ENCODE measurements at regions not wholly inside any gene's neighbourhood (a gene's known extent, or its start where the extent isn't known, plus 50 kb on each side); places are given as distances from the start of the nearest gene placed in this dataset.

- H2BK120ac ChIP-seq (replicated peaks; ENCODE audit: low read depth, low read length) = no peak overlapping the region
- H3K4me2 ChIP-seq (ENCODE audit: insufficient read depth in 1 of 2, low read depth in 2 of 2, low read length in 2 of 2) = no peak overlapping the region
- no peak overlapping the region for H3K27ac ChIP-seq (ENCODE audit: low read depth, low read length)
- H3K14ac ChIP-seq (ENCODE audit: insufficient read length) = no peak overlapping the region
- H4K8ac ChIP-seq (ENCODE audit: extremely low read depth, insufficient read depth, low read length) = no peak overlapping the region
- H2BK20ac ChIP-seq (ENCODE audit: low read length) = no peak overlapping the region
- H2AFZ ChIP-seq (ENCODE audit: low read length) = 0 out of 2 replicates have a peak overlapping the region, but pooled peaks have one; percentile 33
- 94% methylated on average over 6 of the region's 6 CpGs; no CpG with 5 or more reads in 1 of the 2 experiments for WGBS, 2 experiments (ENCODE audit: extremely low coverage in 1 of 2, insufficient coverage in 1 of 2, insufficient read length in 1 of 2, insufficient replicate concordance in 2 of 2, low coverage in 1 of 2, low lambda C conversion rate in 2 of 2, missing lambda C conversion rate in 1 of 2)
- H2BK15ac ChIP-seq (ENCODE audit: low read length) = no peak overlapping the region
- H3K4ac ChIP-seq (replicated peaks; ENCODE audit: insufficient read length, low read depth, low read length) = no peak overlapping the region
- H3K23me2 ChIP-seq (ENCODE audit: low read depth, low read length) = no peaks in the 10 kb centered on the region
- no peaks in the 10 kb centered on the region for H4K20me1 ChIP-seq (replicated peaks in 1 of 2; ENCODE audit: control insufficient read depth in 1 of 2, insufficient read depth in 2 of 2, low read length in 2 of 2)
- FAIRE-seq = no peak
- no peak overlapping the region for H3K23ac ChIP-seq (ENCODE audit: insufficient read length)
- no peak overlapping the region for H2BK5ac ChIP-seq (ENCODE audit: low read depth, low read length)
- H2AK5ac ChIP-seq (ENCODE audit: low read depth, low read length) = no peak overlapping the region
- no peak overlapping the region for H4K5ac ChIP-seq (ENCODE audit: insufficient read length, low read depth, low read length)
- no peak overlapping the region for H2BK12ac ChIP-seq (ENCODE audit: low read depth, low read length)
- H3K9ac ChIP-seq (replicated peaks in 1 of 4; ENCODE audit: extremely low read depth in 1 of 4, low read depth in 3 of 4, low read length in 3 of 4) = no peak overlapping the region
- ChIA-PET CTCF (ENCODE audit: partially characterized antibody) (interaction anchor here (0.6 kb wide), 1 partner anchor 380 kb away, joined by 3 read pairs; no protein-coding TSS in a partner anchor), POLR2A (ENCODE audit: partially characterized antibody) (no interaction called here)
- H3K4me3 ChIP-seq (ENCODE audit: extremely low read depth in 1 of 4, insufficient read depth in 2 of 4, low read depth in 3 of 4, low read length in 4 of 4) = no peak overlapping the region
- no peaks in the 10 kb centered on the region for H3K79me1 ChIP-seq (ENCODE audit: low read depth, low read length)
- no peak for DNase-seq (ENCODE audit: low read depth in 1 of 2, low spot score in 2 of 2)
- H3K56ac ChIP-seq (replicated peaks; ENCODE audit: insufficient read length, low read depth, low read length) = no peak overlapping the region
- no peak overlapping the region for H4K91ac ChIP-seq (replicated peaks; ENCODE audit: insufficient read length, low read length)
- no peaks in the 10 kb centered on the region for H3K79me2 ChIP-seq (ENCODE audit: control insufficient read depth in 1 of 2, insufficient read depth in 2 of 2, low read length in 2 of 2)
- no peaks in the 10 kb centered on the region for H3K27me3 ChIP-seq (replicated peaks in 1 of 4; ENCODE audit: control insufficient read depth in 3 of 4, extremely low read depth in 1 of 4, insufficient read depth in 3 of 4, low read length in 3 of 4)
- H3K18ac ChIP-seq (ENCODE audit: extremely low read depth, low read length) = no peak overlapping the region
- H3K9me3 ChIP-seq (ENCODE audit: insufficient read depth in 2 of 2, low read depth in 1 of 2, low read length in 1 of 2) = no peaks in the 10 kb centered on the region; a peak in 1 of 4 replicates
- TF ChIP-seq SAP30 (IDR thresholded peaks at IDR 0.05; ENCODE audit: insufficient read depth, insufficient replicate concordance, low read length) (no peak), CHD1 (IDR thresholded peaks at IDR 0.05; ENCODE audit: low read depth, low read length) (no peak), GTF2F1 (IDR thresholded peaks at IDR 0.05; ENCODE audit: borderline replicate concordance, low read depth, low read length) (no peak), HDAC6 (IDR thresholded peaks at IDR 0.05; ENCODE audit: low read depth, low read length) (no peak), CBX8 (IDR thresholded peaks at IDR 0.05; ENCODE audit: borderline replicate concordance, low read depth, low read length) (no peak), SIN3A (conservative IDR thresholded peaks at IDR 0.05 in 1 of 2, IDR thresholded peaks at IDR 0.05 in 1 of 2; ENCODE audit: low read depth in 1 of 2, low read length in 2 of 2) (no peak)
- no peaks in the 10 kb centered on the region for H3K36me3 ChIP-seq (ENCODE audit: control insufficient read depth in 2 of 4, insufficient read depth in 4 of 4, low read length in 3 of 4)
- no peaks in the 10 kb centered on the region for H3K4me1 ChIP-seq (replicated peaks in 1 of 4; ENCODE audit: control insufficient read depth in 3 of 4, insufficient read depth in 4 of 4, low read length in 3 of 4)
Measured at GRCh38 chr7:53628775-53629174, 593.3 kb downstream of the POM121L12 start.

Data from H1 (cell line).